ENCODE measurements at regions not wholly inside any gene's neighbourhood (a gene's known extent, or its start where the extent isn't known, plus 50 kb on each side); places are given as distances from the start of the nearest gene placed in this dataset.

DNA sequence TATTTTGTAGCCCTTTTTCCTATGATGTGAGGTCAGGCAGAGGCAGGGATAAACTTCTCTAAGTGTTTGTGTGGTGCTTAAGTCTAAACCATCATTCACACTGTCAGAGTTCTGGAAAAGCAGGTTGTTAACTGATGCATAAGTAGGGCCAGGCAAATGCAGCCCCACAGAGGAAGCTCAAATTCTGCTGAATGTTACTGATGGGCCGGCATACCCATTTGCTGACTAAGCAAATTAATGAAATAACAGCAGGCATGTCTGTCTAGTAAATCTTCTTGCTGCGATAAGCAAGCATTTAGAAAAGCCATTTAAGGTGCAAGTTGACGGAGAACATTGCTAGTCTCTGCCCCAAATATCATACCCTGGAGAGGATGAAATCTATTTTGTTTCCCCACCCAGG is 523.2 kb upstream of the CCDC196 start:
- TF ChIP-seq, protein P1, sequence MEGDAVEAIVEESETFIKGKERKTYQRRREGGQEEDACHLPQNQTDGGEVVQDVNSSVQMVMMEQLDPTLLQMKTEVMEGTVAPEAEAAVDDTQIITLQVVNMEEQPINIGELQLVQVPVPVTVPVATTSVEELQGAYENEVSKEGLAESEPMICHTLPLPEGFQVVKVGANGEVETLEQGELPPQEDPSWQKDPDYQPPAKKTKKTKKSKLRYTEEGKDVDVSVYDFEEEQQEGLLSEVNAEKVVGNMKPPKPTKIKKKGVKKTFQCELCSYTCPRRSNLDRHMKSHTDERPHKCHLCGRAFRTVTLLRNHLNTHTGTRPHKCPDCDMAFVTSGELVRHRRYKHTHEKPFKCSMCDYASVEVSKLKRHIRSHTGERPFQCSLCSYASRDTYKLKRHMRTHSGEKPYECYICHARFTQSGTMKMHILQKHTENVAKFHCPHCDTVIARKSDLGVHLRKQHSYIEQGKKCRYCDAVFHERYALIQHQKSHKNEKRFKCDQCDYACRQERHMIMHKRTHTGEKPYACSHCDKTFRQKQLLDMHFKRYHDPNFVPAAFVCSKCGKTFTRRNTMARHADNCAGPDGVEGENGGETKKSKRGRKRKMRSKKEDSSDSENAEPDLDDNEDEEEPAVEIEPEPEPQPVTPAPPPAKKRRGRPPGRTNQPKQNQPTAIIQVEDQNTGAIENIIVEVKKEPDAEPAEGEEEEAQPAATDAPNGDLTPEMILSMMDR (IDR thresholded peaks at IDR 0.05), result no peak
- no peak for TF ChIP-seq POLR2A (IDR thresholded peaks at IDR 0.05)
- 70 to 79% methylated on average over 3 of the region's 3 CpGs for WGBS, 2 donors

DNA sequence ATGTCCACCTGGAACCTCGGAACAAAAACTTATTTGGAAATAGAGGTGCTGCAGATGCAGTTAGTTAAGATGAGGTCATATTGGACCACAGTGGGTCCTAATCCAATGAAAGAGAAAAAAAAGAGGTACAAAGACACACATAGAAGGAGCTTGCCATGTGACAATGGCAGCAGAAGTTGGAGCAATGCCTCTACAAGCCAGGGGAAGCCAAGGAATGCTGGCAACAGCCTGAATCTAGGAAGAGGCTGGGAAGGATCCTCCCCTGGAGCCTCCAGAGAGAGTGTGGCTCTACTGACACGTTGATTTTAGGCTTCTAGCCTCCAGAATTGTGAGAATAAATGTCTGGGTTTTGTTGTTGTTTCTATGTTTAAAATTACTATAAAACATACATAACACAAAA is 521.8 kb upstream of the CCDC196 start:
- H3K27me3 ChIP-seq, result no peaks in the 10 kb centered on the region
- no peak for DNase-seq
- H3K27ac ChIP-seq, result no peak overlapping the region
- no peaks in the 10 kb centered on the region for H3K9me3 ChIP-seq
- TF ChIP-seq POLR2A (IDR thresholded peaks at IDR 0.05), result no peak
- TF ChIP-seq, protein P1 (IDR thresholded peaks at IDR 0.05), result no peak
- no peaks in the 10 kb centered on the region for H3K36me3 ChIP-seq
- H3K4me1 ChIP-seq, result no peaks in the 10 kb centered on the region
- no peak overlapping the region for H3K4me3 ChIP-seq (replicated peaks in 1 of 3)
- intact Hi-C loops (cut with DNase I), result no loop called here
- 63 to 68% methylated on average over 2 of the region's 2 CpGs for WGBS, 2 donors

More for the DNA sequence above, 523.2 kb upstream of the CCDC196 start:
- Histone ChIP-seq H3K27ac (no peak overlapping the region), H3K4me3 (replicated peaks in 1 of 3) (no peak overlapping the region), H3K4me1 (no peaks in the 10 kb centered on the region), H3K9me3 (no peaks in the 10 kb centered on the region), H3K27me3 (no peaks in the 10 kb centered on the region), H3K36me3 (no peaks in the 10 kb centered on the region)
- intact Hi-C loops (cut with DNase I), result no loop called here
- DNase-seq, result no peak

DNA sequence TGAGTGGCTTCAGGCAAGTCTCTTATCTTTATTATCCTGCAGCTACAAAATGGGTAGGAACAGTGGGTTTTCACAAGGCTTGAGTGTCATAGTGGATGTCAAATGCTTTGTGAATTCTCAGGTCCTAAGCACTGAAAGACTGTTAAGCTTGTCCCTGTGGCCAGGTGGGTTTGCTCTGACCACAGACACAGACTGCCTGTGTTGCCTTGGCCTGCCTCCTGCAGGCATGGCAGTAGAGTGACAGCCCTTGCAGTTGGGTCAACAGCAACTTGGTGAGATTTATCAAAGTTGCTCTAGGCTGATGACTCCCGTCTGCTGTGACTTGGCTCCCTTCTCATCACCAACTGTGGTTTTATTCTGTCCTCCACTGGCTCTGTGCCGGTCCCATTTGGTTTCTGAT is 520.0 kb upstream of the CCDC196 start:
- no peaks in the 10 kb centered on the region for H3K36me3 ChIP-seq
- WGBS, 2 donors, result 90 to 97% methylated on average over 2 of the region's 2 CpGs
- intact Hi-C loops (cut with DNase I), result no loop called here
- H3K4me1 ChIP-seq, result no peaks in the 10 kb centered on the region
- TF ChIP-seq, protein P1 (IDR thresholded peaks at IDR 0.05), result no peak
- no peak for TF ChIP-seq POLR2A (IDR thresholded peaks at IDR 0.05)
- DNase-seq, result no peak
- H3K9me3 ChIP-seq, result no peaks in the 10 kb centered on the region
- H3K4me3 ChIP-seq (replicated peaks in 1 of 3), result no peak overlapping the region
- H3K27me3 ChIP-seq, result no peaks in the 10 kb centered on the region
- no peak overlapping the region for H3K27ac ChIP-seq

DNA sequence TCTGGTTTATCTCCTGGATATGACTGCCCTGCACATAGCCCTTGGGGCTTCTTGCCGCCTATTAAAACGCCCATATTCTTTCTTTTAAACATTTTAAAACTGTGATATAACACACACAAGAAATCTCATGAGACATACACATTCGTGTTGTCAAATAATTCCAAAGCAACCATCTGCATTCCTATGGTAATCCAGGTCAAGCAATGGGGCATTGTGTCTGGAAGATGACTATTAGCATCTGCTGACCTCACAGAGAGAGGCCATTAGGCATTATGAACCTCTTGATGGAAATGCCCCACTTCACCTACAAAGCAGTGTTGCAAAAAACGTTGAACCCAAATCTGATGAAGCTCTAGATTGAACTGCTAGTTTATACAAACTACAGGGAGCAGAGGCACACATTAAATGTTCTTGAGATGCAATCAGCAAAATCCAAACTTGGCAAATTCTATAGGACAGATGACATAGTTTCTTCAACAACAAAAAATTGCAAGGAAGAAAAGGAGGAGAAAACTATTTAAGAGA is 513.8 kb upstream of the CCDC196 start:
- Histone ChIP-seq H3K9me3 (no peaks in the 10 kb centered on the region), H3K27ac (no peak overlapping the region), H3K4me1 (peaks cover 0 to 20% of the 10 kb centered on the region in 2 donors), H3K27me3 (no peaks in the 10 kb centered on the region), H3K36me3 (no peaks in the 10 kb centered on the region), H3K4me3 (replicated peaks in 1 of 3) (no peak overlapping the region)
- intact Hi-C loops (cut with DNase I), result no loop called here
- DNase-seq, result no peak
- no peak for TF ChIP-seq POLR2A (IDR thresholded peaks at IDR 0.05)
- TF ChIP-seq, protein P1 (IDR thresholded peaks at IDR 0.05), result no peak
- WGBS, 2 donors, result 67 to 71% methylated on average over 4 of the region's 4 CpGs

DNA sequence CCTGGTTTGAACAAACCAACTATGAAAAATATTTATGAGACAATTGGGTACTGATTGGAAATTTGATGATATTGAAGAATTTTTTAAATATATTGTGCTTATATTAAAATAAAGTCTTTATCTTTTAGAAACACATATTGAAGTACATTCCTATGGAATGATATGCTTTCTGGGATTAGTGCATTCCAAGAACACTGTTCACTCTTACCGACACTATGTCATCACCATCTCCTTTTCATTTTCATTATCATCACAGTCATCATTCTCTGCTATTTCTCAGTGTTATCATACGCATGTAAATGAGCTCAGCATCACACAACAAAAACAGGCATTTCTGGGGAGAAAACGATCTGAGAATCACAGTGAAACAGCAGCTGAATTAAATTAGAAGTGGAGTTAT is 513.3 kb upstream of the CCDC196 start:
- H3K36me3 ChIP-seq, result no peaks in the 10 kb centered on the region
- no peak overlapping the region for H3K27ac ChIP-seq
- peaks cover 0 to 20% of the 10 kb centered on the region in 2 donors for H3K4me1 ChIP-seq
- no peak overlapping the region for H3K4me3 ChIP-seq (replicated peaks in 1 of 3)
- no peaks in the 10 kb centered on the region for H3K9me3 ChIP-seq
- intact Hi-C loops (cut with DNase I), result no loop called here
- no peak for TF ChIP-seq POLR2A (IDR thresholded peaks at IDR 0.05)
- TF ChIP-seq, protein P1 (IDR thresholded peaks at IDR 0.05), result no peak
- no peak for DNase-seq
- H3K27me3 ChIP-seq, result no peaks in the 10 kb centered on the region
- 84 to 87% methylated on average over 3 of the region's 3 CpGs for WGBS, 2 donors

Data from thyroid gland (tissue), 4 donors.